GM21825 (cell line): ENCODE measurements at regions not wholly inside any gene's neighbourhood (a gene's known extent, or its start where the extent isn't known, plus 50 kb on each side); places are given as distances from the start of the nearest gene placed in this dataset.
"Not testable (repeated sequence)": the region's sequence is repeated elsewhere in the genome, so short reads cannot be mapped to it uniquely, and the experiment has no call there.

Experiments used
- ATAC-seq: cut with Tn5 transposase; IDR thresholded peaks from one replicate; pipeline ENCODE4 v1.9.1; 2021; ENCODE audit warnings: mild to moderate bottlenecking, moderate library complexity; ENCODE audit not compliant: unreplicated experiment

DNA sequence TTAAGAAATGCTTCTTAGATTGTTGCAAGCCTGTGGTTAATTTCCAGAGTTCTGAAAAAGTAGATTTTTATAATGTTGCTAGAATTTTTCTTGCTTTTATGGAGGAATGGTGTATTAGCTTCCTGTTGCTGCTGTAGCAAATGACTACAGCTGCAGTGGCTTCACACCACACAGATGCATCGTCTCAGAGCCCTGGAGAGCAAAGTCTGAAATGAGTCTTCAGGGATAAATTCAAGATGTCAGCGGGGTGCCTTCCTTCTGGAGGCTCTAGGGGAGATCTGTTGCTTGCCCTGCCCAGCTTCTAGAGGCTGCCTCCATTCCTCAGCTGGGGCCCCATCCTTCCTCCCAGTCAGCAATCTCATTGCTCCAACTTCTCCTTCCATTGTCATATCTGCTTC, 187.8 kb downstream of the ZNF516 start:
- no peak for ATAC-seq

DNA sequence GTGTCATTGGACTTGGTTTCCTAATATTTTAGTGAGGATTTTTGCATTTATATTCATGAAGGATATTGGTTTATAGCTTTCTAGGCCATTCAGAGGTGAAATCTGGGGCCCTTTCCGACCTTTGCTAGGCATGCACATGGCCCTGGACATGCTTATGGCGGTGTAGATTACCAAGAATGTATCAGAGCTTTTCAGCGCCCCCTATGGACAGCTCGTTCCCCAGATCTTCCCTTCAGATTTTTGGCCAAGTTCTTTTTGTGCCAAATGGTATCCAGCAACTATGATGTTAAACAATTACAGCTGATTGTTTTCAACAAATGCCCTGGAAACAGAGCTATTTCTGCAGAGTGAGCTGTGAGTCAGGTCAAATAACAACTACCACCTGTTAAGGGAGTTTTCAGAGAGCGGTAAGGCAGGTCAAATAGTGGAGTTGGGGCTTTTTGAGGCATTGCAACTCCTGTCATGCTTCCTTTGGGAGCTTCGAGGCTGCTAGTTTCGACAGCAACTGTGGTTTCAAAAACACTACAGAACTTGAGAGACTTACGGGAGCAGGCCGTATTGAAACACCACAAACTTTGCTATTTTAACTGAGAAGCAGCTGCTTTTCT, 188.3 kb downstream of the ZNF516 start:
- ATAC-seq = no peak

DNA sequence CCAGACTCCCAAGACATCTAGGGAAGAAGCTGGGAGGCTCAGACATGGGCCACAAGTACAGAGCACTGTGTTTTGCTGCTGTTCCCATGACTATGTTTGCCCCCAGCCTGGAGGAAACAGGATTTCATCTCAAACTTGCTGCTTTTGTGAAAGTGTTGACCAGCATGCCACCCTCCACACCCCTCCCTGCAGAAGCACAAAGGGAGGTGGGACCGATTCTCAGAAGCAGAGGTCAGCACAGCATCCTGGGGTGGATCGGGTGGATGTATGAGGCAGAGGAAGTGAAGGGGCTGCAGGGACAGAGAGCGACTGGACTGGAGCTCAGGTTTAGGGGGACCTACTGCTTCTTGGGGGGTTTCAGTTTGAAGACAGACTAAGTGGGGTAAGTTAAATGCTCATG, 209.2 kb downstream of the ZNF516 start:
- ATAC-seq = no peak

DNA sequence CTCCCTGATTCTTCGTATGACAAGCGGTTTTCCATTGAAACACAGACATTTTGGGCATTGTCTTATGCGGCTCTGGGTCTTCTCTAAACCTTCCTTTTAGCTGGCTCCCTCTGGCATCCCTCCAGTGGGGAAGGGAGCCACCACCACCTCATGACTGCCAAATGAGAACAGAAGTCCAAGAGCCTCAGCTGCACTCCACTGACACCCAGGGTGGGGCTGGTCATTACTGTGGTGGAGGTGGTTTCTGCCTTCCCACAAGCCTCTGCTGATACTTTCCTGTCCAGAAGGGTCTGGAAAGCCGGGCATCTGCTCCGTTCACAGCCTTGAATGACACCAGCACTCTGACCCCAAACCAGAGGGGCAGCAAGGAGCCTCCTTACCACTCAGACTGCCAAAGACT, 213.5 kb downstream of the ZNF516 start:
- no peak for ATAC-seq

DNA sequence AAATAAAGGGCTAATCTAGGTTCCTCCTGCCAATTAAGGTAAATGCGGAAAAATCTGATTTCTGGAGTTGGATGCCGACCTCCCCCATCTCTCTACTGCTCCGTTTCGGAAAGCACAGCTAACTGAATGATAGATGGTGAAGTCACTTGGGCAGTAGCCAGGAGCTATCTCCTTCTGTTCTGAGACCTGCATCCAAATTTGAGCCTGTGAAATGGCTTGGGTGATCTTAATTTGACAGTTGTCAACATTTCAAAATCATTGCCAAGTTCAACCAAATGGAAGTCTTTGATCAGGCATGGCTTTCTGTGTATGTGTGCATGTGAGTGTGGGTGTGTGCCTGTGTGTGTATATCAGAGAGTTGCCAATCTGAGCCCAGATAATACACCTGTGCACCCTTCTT, 217.2 kb downstream of the ZNF516 start:
- no peak for ATAC-seq

DNA sequence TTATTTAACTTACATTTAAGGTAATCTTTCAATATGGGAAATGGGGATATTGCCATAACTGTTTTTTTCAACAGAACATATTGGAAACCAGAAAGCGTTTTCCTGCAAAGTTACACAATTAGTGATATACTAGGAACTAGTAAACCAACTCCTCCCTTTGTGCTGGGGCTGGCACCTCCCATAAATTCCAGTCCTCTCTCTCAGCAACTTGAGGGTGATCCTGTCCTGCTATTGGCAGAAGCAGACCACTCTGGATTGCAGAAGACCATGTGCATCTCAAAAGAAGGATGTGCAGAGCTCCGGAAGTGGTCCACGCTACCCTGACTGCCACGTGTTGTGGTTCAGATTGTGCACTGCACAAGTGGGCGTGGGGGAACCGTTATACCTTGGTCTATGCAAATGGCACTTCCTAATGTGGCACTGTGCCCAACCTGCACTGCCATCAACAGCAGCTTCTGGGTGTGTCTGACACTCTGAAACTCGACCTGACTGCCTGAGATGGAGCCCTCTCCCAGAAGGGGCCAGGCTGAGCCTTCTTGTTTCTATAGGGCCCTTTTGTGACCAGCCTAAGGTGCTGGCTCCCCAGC, 219.2 kb downstream of the ZNF516 start:
- ATAC-seq = no peak

DNA sequence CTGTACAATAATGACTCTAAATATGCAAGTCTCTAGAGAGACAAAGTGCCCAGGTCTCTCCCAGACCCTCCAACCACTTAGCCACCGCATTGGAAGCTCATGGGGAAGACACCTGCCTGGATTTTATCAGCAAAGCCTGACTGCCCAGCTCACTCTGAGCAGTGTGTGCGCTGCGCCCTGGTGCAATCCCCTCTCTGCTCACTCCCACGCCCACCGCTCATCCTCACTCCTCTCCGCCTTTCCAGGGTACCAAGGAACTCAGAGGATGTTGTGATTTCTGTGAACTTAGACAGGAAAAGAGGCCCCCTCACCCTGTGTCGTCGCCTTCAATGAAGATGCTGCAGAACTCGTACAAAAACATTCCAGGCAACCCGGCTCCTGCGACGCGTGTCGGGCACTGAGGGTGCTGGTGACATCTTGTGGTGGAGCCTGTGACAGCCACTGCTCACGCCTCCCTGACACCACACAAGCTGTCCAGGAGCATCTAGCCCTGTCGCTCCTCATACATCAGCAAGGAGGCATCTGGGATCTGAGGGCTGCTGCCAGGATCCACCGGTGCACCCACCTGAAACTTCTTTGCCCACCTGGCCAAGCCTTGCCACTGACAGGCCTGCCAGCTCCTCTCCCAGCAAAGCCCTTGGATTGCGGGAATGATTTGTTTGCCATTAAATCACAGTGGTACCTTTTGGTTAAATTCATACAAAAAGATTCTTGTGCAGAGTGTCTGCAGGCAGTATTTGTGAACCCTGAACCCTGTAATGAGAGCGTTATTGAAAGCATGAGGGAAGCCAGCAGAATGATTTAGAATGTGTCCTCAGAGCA, 220.4 kb downstream of the ZNF516 start:
- ATAC-seq = no peak

DNA sequence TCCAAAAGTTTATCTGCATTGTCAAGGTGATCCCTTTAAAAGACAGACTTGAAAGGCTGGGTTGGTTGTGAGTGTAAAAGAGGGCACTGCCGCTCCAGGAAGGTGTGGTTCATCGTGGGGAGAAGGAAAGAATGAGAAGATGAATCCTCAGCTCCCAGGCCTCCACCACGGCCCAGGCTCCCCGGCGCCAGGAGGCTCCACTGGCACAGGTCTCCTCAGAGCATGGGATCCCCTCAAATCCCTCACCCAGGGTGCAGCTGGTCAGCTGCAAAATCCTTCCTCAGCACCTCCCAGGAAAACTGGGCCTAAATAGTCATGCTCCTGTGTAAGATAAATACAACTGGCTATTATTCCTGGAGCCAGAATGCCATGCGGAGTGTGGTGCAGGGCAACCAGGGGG, 221.1 kb downstream of the ZNF516 start:
- ATAC-seq = no peak

DNA sequence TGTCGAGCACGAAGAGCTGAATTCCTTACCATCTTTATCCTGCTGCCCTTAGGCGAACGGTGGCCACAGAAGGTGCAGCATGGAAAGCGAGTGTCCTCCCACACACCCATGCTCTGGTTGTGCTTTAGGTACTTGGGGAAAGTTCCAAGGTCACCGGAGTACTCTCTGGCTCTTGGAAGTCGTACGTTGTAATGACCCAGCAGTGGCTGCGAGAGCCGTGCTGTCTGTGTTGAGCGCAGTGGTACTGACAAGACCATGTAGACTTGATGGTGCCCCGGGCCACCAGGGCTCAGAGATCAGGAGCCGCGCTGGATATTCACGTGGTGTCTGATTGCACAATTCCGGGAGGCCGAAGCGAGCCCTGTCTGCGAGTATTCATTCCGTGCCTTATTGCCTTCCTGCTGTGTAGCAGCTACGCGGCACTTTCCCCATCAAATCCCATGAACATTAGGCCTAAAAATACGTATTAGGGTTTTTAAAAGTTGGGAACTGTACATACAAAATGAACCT, 222.0 kb downstream of the ZNF516 start:
- ATAC-seq = no peak

DNA sequence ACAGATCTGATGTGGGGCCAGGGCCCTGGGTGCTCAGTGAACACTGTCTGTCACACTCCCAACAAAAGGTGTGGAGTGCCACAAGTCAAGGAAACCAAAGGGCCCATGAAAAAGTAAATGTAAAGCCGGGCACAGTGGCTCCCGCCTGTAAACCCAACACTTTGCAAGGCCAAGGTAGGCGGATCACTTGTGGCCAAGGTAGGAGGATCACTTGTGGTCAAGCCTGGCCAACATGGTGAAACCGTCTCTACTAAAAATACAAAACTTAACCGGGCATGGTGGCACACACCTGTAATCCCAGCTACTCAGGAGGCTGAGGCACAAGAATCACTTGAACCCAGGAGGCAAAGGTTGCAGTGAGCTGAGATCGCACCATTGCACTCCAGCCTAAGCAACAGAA, 227.6 kb downstream of the ZNF516 start:
- not testable (repeated sequence) for ATAC-seq

DNA sequence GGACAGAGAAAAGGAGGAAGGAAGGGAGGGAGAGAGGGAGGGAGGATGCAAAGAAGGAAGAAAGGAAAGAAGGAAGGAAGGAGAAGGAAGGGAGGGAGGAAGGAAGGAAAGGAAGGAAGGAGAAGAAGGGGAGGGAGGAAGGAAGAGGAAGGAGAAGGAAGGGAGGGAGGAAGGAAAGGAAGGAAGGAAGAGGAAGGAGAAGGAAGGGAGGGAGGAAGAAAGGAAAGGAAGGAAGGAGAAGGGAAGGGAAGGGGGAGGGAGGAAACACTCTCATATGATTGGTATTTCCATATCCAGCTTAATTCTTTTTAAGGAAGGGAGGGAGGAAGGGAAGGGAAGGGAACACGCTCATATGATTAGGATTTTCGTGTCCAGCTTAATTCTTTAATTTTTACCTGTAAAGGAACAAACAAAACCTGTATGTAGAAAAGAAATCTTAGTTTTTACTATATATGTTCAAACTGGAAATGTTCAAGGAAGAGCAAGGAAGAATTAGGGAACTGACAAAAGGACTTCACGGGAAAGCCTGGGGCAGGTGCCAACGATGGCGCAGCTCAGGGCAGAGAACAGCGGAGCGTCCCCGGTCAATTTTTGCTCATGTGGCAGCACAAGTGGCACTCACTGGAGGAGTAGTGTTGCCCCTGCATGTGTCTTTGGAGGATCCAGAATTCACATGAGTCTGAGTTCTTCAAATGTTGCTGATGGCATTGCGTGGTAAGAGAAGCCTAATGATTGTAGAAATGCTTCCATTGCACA, 228.6 kb downstream of the ZNF516 start:
- no peak for ATAC-seq

DNA sequence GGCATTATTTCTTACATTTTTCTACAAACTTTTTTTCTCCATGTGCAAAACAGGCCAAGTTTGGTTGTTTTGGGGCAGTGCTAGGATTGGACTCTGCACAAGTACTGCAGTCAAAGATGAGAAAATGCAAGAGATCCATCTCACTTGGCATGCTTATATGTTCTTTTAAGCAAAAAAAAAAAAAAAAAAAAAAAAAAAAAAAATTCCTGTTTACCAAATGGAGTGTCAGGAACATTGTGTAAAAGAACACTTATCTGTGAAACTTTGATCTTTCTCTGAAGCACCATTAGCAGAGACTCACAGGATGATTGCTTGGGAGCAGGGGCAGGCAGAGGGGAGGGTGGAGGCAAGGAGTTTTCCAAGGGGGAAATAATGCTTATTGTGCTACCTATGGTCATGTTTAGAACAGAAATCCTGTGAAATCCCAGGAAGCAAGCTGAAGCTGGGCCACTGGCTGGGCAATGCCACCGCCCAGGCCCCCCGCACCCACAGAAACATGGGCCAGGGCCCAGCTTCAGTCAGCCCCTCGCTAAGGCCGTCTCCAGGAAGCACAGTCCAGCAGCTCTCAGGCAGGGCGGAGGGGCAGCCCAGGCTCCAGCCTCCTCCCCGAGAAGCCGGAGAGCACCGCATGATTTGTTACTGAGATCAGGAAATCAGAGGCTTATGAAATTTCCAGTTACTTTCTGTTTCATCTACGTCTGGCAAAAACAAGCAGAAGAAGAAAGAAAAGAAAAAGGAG, 229.4 kb downstream of the ZNF516 start:
- no peak for ATAC-seq

DNA sequence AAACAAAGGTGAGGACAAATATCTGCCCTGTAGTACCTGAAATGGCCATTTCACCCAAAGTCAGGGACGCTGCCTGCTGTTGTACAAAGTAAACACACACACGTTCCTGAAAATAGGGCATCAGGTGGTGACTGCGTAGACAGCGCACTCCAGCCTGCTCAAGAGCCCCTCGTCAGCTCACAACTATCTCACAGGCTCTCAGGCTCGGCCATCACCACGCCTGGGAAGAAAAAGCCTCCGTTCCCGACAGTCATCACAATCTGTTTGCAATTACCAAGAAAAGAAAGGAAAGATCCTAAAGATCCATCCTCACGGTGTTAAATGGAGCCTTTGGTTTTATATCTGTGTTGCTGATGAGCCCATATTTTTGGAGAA, 230.2 kb downstream of the ZNF516 start:
- no peak for ATAC-seq

DNA sequence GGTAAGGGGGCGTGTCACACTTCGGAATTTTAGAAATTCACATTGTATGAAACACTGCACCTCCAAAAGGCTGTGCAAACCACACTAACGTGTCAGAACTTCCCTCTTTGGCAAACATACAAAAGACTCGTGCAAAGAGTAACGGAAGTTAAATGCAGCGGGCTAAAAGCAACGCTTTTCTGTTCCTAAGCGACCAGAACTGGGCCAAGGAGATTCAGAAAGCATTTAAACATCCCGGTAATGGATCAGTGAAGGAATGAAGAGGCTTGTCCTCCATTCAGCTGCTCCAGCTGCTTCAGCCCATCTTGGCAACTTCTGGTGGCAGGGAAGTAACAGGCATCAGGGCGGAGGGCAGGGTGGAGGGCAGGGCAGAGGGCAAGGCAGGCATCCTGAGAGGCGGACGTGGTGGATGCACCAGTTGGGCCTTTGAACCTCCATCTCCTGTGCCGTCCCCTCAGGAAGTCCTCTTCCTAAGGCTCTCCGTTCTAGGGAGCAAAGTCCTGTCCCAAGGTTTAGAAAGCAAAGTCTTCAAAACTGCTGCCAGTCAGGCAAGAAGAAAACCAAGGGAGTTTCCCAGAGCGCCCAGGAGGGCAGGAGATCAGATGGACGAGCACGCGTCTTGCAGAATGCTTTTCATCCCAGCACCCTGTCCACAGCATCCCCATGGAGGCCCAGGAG, 230.7 kb downstream of the ZNF516 start:
- ATAC-seq = no peak

DNA sequence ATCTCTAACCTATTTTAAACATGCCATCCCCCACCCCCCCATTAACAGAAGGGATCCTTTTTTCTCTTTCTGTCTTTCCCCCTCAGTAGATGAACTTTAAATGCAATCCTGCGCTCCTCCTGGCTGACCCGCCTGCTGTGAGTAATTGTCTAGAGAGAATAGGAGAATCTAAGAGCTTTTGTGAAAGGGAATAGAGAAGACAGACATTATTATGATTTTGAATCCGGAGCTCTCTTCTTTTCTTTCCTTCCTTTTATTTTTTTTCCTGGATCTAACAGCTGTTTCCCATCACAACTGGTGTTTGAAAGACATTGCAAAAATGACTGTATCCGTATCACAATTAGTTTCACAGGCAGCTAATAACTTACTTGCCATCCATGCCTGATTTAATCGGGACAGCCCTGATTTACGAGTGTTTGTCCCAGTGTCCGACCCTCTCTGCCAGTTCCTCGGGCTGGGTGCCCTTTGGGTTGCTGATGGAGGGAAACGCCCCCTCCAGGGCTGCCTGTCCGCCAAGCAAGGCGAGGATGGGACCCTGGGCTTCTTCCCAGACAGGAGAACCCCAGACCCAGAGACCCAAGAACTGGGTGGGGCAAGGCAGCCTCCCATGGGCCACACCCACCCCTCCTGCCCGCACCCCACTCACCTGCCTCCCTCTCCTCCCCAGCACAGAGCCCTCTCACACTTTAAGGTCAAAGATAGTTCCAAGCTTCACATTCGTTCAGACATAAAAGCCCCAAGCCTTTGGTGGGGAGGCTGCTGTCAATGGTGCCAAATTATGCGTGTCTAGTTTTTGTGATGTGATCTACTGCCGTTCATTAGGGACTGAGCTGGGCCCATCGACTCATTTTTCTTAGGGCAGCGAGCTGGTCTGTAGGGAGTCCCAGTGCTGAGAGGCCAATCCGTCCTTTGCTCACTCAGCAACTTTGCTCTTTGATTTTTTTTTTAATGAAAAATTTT, 231.7 kb downstream of the ZNF516 start:
- ATAC-seq = no peak

DNA sequence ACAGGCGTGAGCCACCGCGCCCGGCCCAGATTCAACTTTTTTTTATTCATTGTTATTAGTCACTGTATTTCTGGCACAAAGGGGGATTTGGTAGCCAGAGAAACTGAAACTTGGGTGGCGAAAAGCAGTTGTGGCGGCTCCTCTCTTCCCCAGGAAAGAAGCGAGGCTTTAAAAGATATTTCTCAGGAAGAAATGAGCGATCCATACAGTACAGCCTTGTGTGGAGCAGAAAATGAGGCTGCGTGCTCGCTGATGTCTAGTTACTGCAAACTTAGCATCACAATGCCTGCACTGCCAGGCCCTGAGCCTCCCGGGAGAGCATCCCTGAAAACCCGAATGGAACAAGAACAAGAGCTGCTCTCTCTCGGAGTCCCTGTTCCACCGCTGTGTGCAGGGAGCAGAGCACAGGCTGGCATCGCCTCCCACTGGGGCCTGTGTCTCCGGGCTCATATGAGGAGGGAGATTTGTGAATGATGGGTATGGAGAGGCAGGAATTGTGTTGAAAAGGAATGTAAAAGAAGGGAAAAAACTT, 234.0 kb downstream of the ZNF516 start:
- no peak for ATAC-seq

DNA sequence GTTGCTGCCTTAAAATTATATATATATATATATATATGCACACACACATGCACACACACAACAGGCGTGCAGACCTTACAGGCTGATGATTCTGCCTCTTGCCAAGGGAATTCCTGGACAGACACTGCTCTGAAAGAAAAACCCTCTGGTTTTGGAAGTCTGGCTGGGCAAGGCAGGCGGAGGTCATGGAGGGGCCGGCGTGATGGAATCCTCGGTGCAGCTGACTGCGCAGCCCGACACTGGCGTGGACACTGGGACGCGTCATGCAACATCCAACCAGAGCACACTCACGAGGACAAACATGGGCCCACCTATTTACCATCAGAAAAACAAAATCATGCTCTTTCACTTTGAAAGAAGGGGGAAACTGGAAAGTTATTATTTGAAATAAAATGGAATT, 235.3 kb downstream of the ZNF516 start:
- no peak for ATAC-seq

DNA sequence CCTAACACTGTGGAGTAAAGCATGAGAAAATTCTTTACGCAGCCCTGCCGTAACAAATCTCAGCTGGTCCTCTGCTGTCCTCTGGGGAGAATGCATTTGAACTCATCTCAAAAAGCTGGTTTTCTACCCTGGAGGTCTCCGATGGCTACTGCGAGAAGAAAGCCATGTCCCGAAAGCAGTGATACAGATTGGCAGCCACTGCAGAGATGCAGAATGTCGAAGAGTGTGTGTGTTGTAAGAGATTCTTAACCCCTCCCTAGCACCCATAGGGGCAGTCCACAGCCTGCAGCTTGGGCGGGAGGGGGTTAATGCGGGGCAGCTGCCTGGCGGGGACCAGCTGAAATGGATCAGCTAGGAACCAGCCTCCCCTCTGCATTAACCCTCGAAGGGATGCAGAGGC, 235.9 kb downstream of the ZNF516 start:
- ATAC-seq = no peak

DNA sequence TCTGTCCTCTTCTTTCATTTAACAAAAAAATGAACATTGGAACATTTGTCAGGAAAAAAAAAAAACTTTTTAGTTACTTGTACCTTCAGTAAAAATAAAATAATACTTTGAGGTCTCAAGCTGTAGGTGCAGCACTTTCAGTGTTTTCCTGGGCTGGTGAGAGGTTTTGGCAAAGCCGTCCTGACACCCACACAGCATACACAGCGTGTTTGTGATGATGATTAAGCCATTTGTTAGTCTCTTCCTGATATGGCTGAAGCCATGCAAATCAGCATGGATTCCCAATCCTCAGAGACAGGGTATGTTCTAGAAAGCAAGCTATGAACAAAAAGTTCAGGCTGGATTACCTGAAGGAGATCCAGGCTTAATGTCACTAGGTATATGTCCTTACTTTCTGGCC, 236.8 kb downstream of the ZNF516 start:
- ATAC-seq = no peak
